Fibroblast of pulmonary artery (primary cell): ENCODE measurements at regions not wholly inside any gene's neighbourhood (a gene's known extent, or its start where the extent isn't known, plus 50 kb on each side); places are given as distances from the start of the nearest gene placed in this dataset.

Experiments
- DNase-seq: peaks from one replicate; pipeline ENCODE4 v3.0.0-alpha.2; 2010; ENCODE audit warnings: low read depth
- H3K4me3 ChIP-seq: replicated peaks from 2 replicates; pipeline ENCODE4 v1.5.1; 2011; ENCODE audit warnings: low read depth, mild to moderate bottlenecking, control low read depth, low read length, moderate library complexity
- TF ChIP-seq, protein P1 (sequence below): IDR thresholded peaks from 2 replicates; pipeline ENCODE4 v1.5.1; 2011; ENCODE audit warnings: mild to moderate bottlenecking, control low read depth, low read length, inconsistent platforms; ENCODE audit errors: missing control alignments

DNA sequence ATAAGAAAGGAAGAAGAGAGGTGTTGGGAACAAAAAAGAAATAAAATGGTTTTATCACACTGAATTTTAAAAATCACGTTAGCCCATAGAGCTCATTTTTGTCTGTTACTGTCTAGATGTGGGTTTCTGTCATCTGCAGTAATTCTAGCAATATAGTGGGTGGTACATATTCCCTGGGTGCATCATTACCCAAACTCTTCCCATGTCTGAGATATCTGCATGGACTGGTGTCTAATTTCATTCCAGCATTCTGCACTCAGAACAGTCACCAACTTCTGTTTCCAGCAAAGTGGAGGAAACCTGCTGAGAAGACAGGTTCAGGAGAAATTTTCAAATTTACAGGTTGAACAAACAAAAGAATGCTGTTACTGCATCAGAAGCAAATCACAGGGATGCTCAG lies 263.8 kb downstream of the CDH11 start:
- DNase-seq: no peak
- TF ChIP-seq, protein P1, sequence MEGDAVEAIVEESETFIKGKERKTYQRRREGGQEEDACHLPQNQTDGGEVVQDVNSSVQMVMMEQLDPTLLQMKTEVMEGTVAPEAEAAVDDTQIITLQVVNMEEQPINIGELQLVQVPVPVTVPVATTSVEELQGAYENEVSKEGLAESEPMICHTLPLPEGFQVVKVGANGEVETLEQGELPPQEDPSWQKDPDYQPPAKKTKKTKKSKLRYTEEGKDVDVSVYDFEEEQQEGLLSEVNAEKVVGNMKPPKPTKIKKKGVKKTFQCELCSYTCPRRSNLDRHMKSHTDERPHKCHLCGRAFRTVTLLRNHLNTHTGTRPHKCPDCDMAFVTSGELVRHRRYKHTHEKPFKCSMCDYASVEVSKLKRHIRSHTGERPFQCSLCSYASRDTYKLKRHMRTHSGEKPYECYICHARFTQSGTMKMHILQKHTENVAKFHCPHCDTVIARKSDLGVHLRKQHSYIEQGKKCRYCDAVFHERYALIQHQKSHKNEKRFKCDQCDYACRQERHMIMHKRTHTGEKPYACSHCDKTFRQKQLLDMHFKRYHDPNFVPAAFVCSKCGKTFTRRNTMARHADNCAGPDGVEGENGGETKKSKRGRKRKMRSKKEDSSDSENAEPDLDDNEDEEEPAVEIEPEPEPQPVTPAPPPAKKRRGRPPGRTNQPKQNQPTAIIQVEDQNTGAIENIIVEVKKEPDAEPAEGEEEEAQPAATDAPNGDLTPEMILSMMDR: no peak
- H3K4me3 ChIP-seq: no peak overlapping the region

- no peak for DNase-seq
- H3K4me3 ChIP-seq: no peak overlapping the region
- TF ChIP-seq, protein P1: no peak
Measured at GRCh38 chr16:64857411-64857810, 264.5 kb downstream of the CDH11 start.

DNA sequence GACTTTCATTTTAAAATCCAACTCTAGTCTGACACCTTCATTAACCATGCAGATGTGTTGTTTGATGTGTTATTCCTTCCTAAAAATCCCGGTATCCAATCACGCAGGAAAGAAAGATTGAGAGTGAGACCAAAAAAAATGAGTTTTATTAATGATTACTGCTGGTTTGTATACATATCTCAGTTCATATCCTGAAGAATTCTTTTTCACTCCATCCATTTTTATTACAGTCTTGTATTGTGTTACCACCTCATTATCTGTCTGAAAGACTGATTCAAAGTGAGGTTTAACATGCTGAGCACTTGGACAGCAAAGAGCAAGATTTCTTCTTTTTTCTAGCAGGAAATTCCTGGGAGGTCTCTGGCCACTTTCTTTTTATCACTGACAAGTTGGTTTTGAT lies 268.3 kb downstream of the CDH11 start:
- no peak overlapping the region for H3K4me3 ChIP-seq
- DNase-seq: no peak
- TF ChIP-seq, protein P1: no peak

DNA sequence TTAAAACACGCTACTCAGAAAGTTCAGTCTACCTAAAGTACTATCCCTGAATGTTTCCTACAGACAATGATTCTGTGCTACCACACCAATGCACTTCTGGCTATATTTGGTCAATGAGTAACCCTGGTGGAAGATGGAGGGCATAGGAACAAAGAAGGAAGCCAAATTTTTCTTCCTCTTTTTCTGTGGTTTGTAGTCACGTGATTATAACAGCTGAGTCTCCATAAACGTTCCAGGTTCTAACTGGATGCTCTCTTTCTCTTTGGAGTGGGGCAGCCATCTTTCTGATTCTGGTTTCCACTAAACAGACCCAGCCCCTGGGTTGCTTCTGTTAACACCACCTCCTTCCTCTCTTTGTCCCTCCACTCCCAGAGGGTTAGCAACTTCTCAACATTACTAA lies 274.9 kb downstream of the CDH11 start:
- DNase-seq: no peak
- no peak overlapping the region for H3K4me3 ChIP-seq
- TF ChIP-seq, protein P1: no peak

DNA sequence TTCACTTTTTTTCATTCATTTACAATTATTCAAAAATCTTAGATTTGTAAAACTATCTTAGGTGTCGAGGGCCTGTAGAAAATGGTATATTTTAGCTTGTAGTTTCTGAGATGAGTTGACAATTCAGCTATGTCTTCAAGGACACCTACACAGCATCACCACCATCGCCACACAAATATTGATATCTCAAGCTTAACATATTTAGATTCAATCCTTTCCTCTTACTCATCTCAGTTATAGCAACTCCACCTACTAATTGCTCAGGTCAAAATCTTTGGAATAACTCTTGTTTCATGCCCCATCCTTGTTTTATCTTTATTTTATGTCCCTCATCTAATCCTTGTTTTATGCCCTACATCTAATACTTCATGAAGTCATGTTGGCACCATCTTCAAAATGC lies 276.8 kb downstream of the CDH11 start:
- TF ChIP-seq, protein P1: no peak
- DNase-seq: no peak
- no peak overlapping the region for H3K4me3 ChIP-seq

GRCh38 chr16:64841482-64841881 lies 280.4 kb downstream of the CDH11 start:
- no peak for DNase-seq
- H3K4me3 ChIP-seq: no peak overlapping the region
- TF ChIP-seq, protein P1: no peak

DNA sequence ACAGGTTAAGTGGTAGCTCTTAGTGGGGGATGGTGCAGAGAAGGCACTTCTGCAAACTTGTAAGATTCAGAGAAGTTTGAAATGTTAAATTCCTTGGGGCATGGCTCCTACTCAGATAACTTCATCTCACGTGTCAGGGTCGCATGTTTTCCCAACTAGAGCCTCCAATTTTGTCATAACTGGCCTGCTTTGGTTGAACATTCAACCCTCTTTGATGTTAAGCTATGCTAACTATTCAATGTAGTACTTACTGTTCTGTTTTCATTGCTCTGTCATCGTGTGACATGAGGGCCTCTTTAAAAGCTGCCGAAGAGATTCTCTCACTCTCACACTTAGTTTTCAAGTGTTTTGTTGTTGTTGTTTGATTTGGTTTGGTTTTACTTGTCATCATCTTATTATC lies 280.8 kb downstream of the CDH11 start:
- TF ChIP-seq, protein P1: no peak
- no peak for DNase-seq
- no peak overlapping the region for H3K4me3 ChIP-seq
